ENCODE measurements at regions not wholly inside any gene's neighbourhood (a gene's known extent, or its start where the extent isn't known, plus 50 kb on each side); places are given as distances from the start of the nearest gene placed in this dataset.

DNA sequence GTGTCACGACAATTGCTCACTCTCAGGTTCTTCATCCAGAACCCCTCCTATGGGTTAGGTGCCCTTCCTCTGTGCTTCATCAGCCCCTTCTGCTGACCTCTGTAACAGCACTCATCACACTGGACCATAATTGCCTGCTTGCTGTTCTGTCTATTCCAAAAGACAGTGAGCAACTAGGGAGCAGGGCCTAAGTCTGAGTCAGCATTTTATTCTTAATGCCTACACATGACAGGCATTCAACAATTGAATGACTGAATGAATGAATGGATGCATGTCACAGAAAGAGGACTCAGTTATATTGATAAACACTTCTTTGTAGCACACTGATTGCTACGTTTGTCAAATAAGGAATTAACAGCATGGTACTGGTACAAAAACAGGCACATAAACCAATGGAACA is 317.0 kb downstream of the ZIC3 start:
- TF ChIP-seq, protein P1, sequence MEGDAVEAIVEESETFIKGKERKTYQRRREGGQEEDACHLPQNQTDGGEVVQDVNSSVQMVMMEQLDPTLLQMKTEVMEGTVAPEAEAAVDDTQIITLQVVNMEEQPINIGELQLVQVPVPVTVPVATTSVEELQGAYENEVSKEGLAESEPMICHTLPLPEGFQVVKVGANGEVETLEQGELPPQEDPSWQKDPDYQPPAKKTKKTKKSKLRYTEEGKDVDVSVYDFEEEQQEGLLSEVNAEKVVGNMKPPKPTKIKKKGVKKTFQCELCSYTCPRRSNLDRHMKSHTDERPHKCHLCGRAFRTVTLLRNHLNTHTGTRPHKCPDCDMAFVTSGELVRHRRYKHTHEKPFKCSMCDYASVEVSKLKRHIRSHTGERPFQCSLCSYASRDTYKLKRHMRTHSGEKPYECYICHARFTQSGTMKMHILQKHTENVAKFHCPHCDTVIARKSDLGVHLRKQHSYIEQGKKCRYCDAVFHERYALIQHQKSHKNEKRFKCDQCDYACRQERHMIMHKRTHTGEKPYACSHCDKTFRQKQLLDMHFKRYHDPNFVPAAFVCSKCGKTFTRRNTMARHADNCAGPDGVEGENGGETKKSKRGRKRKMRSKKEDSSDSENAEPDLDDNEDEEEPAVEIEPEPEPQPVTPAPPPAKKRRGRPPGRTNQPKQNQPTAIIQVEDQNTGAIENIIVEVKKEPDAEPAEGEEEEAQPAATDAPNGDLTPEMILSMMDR (IDR thresholded peaks at IDR 0.05): no peak
- TF ChIP-seq POLR2A (IDR thresholded peaks at IDR 0.05) (no peak), EP300 (IDR thresholded peaks at IDR 0.05) (no peak)
